Ovary (tissue), 7 donors: ENCODE measurements at regions not wholly inside any gene's neighbourhood (a gene's known extent, or its start where the extent isn't known, plus 50 kb on each side); places are given as distances from the start of the nearest gene placed in this dataset.
"Not testable (repeated sequence)": the region's sequence is repeated elsewhere in the genome, so short reads cannot be mapped to it uniquely, and the experiment has no call there.

Source experiments
- DNase-seq, 5 donors: peaks; one replicate each; pipeline ENCODE4 v3.0.0-alpha.2; 2019 to 2020
- H3K27ac ChIP-seq, 2 donors: fragments of 200-600 bp; one replicate each; pipeline versions ENCODE4 v1.5.1 to v1.8.0; 2019 to 2022
- H3K27me3 ChIP-seq: fragments of 200-600 bp; one replicate; pipeline ENCODE4 v1.8.0; 2022
- H3K36me3 ChIP-seq: fragments of 200-600 bp; sonication (generic); one replicate; pipeline ENCODE4 v1.5.1; 2019
- H3K4me1 ChIP-seq: one replicate; pipeline ENCODE4 v1.8.1; 2013; ENCODE audit warnings: mild to moderate bottlenecking, moderate library complexity; ENCODE audit not compliant: insufficient read depth
- H3K4me3 ChIP-seq: fragments of 200-600 bp; sonication (generic); one replicate; pipeline ENCODE4 v1.5.1; 2017
- H3K9me3 ChIP-seq, 2 donors: fragments of 200-600 bp in 1 of 2; sonication (generic) in 1 of 2; one replicate each; pipeline versions ENCODE4 v1.5.1 to v1.8.1; 2013 to 2019; ENCODE audit warnings: mild to moderate bottlenecking in 1 of 2, moderate library complexity in 1 of 2
- EP300 ChIP-seq: sonication (generic); formaldehyde crosslinking; IDR thresholded peaks from one replicate; pipeline ENCODE4 v1.6.1; 2017; ENCODE audit warnings: antibody characterized with exemption
- POLR2A ChIP-seq: fragments of 450-650 bp; IDR thresholded peaks from one replicate; pipeline ENCODE4 v1.6.1; 2017; ENCODE audit warnings: antibody characterized with exemption, mild to moderate bottlenecking, moderate library complexity
- WGBS, 3 donors: extraction: QIAGEN DNeasy Blood & Tissue Kit in 1 of 3; methylation state at CpG; one replicate each; pipeline versions ENCODE4 v1.1.5 to v1.1.7; 2013 to 2017; 5-methylcytosine and 5-hydroxymethylcytosine counted together
- intact Hi-C, 4 donors: fragments of 100-400 bp; cut with DNase I; formaldehyde crosslinking; loops; one replicate each; pipeline versions ENCODE4 v1.11.0 to v1.15.1; 2022 to 2023
- TF ChIP-seq, protein P1 (sequence below), 3 donors: fragments of 450-650 bp in 2 of 3; fragments of 200-600 bp in 1 of 3; IDR thresholded peaks; one replicate each; pipeline versions ENCODE4 v1.5.1 to v1.8.0; 2016 to 2022; ENCODE audit warnings: antibody characterized with exemption in 3 of 3, mild to moderate bottlenecking in 1 of 3
- donor health status: DM: no; HTN: no; CAD: no; lungs with moderate emphysema.
- donor health status: DM: no; HTN: no; CAD: no.
- donor health status: Bipolar disorder and iron deficiency.
- donor health status: DM: no; HTN: no; CAD: no.
- donor health status: DM: yes; HTN: yes; CAD: no.

DNA sequence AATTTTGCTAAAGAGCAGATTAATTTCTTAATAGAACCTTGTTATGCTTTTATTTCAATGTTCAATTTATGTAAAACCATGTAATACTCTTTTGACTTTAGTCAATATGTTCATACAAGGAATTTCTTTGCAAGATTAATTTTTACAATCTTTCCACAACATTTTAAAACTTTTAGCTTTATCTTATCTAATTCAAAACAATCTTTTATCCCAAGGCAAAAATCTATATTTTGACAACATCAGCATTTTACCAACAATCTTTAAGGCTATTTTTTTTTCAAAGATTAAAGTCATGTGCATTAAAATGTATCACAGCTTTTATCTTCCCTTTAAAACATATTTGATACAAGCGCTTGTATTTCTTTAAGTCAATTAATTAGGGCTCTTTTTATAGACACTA lies 914.7 kb downstream of the PLOD2 start:
- no peaks in the 10 kb centered on the region for H3K9me3 ChIP-seq
- H3K4me3 ChIP-seq, result no peak overlapping the region
- TF ChIP-seq, protein P1, sequence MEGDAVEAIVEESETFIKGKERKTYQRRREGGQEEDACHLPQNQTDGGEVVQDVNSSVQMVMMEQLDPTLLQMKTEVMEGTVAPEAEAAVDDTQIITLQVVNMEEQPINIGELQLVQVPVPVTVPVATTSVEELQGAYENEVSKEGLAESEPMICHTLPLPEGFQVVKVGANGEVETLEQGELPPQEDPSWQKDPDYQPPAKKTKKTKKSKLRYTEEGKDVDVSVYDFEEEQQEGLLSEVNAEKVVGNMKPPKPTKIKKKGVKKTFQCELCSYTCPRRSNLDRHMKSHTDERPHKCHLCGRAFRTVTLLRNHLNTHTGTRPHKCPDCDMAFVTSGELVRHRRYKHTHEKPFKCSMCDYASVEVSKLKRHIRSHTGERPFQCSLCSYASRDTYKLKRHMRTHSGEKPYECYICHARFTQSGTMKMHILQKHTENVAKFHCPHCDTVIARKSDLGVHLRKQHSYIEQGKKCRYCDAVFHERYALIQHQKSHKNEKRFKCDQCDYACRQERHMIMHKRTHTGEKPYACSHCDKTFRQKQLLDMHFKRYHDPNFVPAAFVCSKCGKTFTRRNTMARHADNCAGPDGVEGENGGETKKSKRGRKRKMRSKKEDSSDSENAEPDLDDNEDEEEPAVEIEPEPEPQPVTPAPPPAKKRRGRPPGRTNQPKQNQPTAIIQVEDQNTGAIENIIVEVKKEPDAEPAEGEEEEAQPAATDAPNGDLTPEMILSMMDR (IDR thresholded peaks at IDR 0.05), result no peak
- no peak for TF ChIP-seq POLR2A
- no peak for TF ChIP-seq EP300
- no peaks in the 10 kb centered on the region for H3K27me3 ChIP-seq
- WGBS, 3 donors, result 83 to 93% (median 91%) methylated on average over 1 of the region's 1 CpG
- H3K36me3 ChIP-seq, result no peaks in the 10 kb centered on the region
- H3K4me1 ChIP-seq, result no peaks in the 10 kb centered on the region
- intact Hi-C loops, result no loop called here
- H3K27ac ChIP-seq, result no peak overlapping the region
- DNase-seq, result no peak

DNA sequence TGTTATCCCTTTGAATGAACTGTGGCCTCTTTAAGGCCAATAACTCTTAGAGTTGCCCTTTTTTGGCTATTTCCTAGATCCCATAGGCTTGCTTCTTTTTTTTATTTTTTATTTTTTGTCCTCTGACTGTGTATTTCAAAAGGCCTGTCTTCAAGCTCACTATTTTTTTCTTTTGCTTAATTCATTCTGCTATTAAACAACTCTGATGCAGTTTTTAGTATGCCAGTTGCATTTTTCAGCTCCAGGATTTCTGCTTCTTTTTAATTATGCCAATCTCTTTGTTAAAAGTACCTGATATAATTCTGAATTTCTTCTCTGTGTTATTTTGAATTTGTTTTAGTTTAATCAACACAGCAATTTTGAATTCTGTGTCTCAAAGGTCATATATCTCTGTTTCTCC lies 912.1 kb downstream of the PLOD2 start:
- Histone ChIP-seq H3K27ac (no peak overlapping the region), H3K4me3 (no peak overlapping the region), H3K36me3 (no peaks in the 10 kb centered on the region), H3K27me3 (no peaks in the 10 kb centered on the region), H3K4me1 (no peaks in the 10 kb centered on the region), H3K9me3 (no peaks in the 10 kb centered on the region)
- DNase-seq, result no peak
- TF ChIP-seq EP300 (no peak), POLR2A (no peak)
- TF ChIP-seq, protein P1 (IDR thresholded peaks at IDR 0.05), result no peak
- intact Hi-C loops, result no loop called here

DNA sequence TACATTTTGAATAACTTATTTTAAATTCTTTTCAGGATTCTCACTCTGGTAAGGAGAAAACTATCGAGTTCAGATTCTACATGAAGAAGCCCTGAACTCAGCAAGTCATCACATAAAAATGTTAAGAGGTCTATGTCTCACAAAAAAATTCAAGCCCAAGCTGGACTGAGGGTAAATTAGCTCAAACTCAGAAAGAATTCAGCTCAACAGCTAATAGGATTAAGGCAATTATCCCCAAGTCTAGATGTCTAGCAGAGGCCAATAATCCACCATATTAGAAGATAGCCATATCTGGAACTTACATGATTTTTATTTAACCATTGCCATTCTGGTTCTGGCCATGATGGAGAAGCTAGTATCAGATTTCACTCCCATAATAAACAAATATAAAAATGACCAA lies 909.7 kb downstream of the PLOD2 start:
- WGBS, 3 donors, result 38 to 53% (median 41%) methylated on average over 1 of the region's 1 CpG
- H3K36me3 ChIP-seq, result no peaks in the 10 kb centered on the region
- H3K4me1 ChIP-seq, result no peaks in the 10 kb centered on the region
- no peak overlapping the region for H3K27ac ChIP-seq
- intact Hi-C loops, result no loop called here
- no peak for DNase-seq
- no peak overlapping the region for H3K4me3 ChIP-seq
- H3K9me3 ChIP-seq, result no peaks in the 10 kb centered on the region
- H3K27me3 ChIP-seq, result no peaks in the 10 kb centered on the region
- TF ChIP-seq, protein P1 (IDR thresholded peaks at IDR 0.05), result no peak

DNA sequence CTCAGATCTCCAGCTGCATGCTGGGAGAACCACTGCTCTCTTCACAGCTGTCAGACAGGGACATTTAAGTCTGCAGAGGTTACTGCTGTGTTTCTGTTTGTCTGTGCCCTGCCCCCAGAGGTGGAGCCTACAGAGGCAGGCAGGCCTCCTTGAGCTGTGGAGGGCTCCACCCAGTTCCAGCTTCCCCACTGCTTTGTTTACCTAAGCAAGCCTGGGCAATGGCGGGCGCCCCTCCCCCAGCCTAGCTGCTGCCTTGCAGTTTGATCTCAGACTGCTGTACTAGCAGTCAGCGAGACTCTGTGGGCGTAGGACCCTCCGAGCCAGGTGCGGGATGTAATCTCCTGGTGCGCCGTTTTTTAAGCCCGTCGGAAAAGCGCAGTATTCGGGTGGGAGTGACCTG lies 903.0 kb downstream of the PLOD2 start:
- H3K4me1 ChIP-seq, H3K9me3 ChIP-seq, H3K36me3 ChIP-seq, intact Hi-C loops, DNase-seq, H3K4me3 ChIP-seq, H3K27ac ChIP-seq, H3K27me3 ChIP-seq: not testable (repeated sequence)
- 87 to 95% (median 89%) methylated on average over 12 of the region's 12 CpGs for WGBS, 3 donors

DNA sequence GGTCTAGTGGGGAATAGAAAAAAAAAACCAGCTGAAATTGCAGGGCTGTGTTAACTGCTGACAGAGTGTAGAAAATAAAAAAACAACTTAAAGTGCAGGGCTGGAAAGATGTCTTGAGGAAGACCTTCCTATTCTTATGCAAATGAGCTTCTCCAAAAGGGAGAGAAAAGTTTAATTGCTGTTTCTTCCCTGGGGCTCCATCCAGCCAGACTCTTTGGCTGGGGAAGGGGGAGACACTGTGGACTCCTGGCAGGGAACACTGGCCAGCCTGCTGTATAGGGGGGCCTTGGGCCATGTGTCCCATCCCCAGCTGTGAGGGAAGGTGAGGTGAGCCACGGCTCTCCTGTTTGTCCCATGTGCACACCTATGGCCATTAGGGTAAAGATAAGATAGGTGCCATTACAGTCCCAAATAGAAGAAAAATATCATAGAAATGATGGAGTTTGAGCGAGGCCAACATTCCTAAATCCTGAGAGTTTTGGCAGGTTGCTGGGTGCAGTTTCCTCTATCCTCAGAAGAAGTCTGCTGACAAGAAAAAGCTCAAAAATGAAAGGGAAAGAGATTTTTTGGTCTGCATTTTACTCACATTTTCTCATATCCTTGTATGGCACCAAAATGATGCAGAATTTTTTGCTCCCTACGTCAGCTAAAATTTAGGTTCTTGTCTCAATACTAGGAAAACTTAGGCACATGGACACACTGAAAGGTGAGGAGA lies 901.7 kb downstream of the PLOD2 start:
- H3K9me3 ChIP-seq, result no peaks in the 10 kb centered on the region
- WGBS, 3 donors, result 75 to 85% (median 85%) methylated on average over 3 of the region's 3 CpGs
- H3K27me3 ChIP-seq, result no peaks in the 10 kb centered on the region
- H3K27ac ChIP-seq, result no peak overlapping the region
- no peak overlapping the region for H3K4me3 ChIP-seq
- H3K36me3 ChIP-seq, result no peaks in the 10 kb centered on the region
- intact Hi-C loops, result no loop called here
- TF ChIP-seq EP300, result no peak
- TF ChIP-seq, protein P1 (IDR thresholded peaks at IDR 0.05), result no peak
- no peak for TF ChIP-seq POLR2A
- H3K4me1 ChIP-seq, result no peaks in the 10 kb centered on the region
- DNase-seq, result no peak

DNA sequence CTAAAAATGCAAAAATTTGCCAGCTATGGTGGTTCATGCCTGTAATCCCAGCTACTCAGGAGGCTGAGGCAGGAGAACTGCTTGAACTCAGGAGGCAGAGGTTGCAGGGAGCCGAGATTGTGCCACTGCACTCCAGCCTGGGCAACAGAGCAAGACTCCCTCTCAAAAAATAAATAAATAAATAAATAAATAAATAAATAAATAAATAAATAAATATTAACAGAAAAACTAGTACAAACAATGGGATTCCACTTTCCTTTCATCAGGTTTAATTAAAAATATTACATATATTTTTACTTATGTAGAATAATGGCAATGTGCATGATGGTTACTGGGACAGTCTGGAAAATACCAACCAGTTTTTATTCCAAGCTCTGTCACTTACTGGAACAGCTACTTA lies 897.5 kb downstream of the PLOD2 start:
- H3K27ac ChIP-seq, H3K9me3 ChIP-seq, H3K4me3 ChIP-seq, H3K27me3 ChIP-seq, H3K36me3 ChIP-seq, H3K4me1 ChIP-seq, intact Hi-C loops, DNase-seq: not testable (repeated sequence)
- 93 to 100% (median 96%) methylated on average over 1 of the region's 1 CpG for WGBS, 3 donors
